GM13976 (cell line): ENCODE measurements at regions not wholly inside any gene's neighbourhood (a gene's known extent, or its start where the extent isn't known, plus 50 kb on each side); places are given as distances from the start of the nearest gene placed in this dataset.
A peak's percentile ranks its signal among the peaks of the same experiment; 100 is the strongest.
"Not testable (repeated sequence)": the region's sequence is repeated elsewhere in the genome, so short reads cannot be mapped to it uniquely, and the experiment has no call there.

Experiments used
- DNase-seq: peaks from one replicate; pipeline ENCODE4 v3.0.0; 2012; ENCODE audit warnings: low spot score
- CTCF ChIP-seq: IDR thresholded peaks from 2 replicates; pipeline ENCODE4 v1.5.1; 2012; ENCODE audit warnings: borderline replicate concordance, mild to moderate bottlenecking; ENCODE audit not compliant: insufficient read depth; ENCODE audit errors: extremely low read depth, missing control alignments, control extremely low read depth
- in situ Hi-C: fragments of 300-500 bp; cut with MboI; formaldehyde crosslinking; loops from one replicate; pipeline ENCODE4 v1.12.0; 2022; ENCODE audit warnings: low sequenced_read_pairs, mixed read lengths, inconsistent platforms; ENCODE audit not compliant: unreplicated experiment

GRCh38 chr18:14460364-14460763 is 83.0 kb downstream of the POTEC start:
- DNase-seq, in situ Hi-C loops: not testable (repeated sequence)

- in situ Hi-C loops, DNase-seq: not testable (repeated sequence)
These were observed 83.6 kb downstream of the POTEC start for GRCh38 chr18:14459826-14460225.

GRCh38 chr18:14458009-14458945 is 85.1 kb downstream of the POTEC start:
- in situ Hi-C loops, DNase-seq: not testable (repeated sequence)
- TF ChIP-seq CTCF: peak; percentile 32

GRCh38 chr18:14450637-14451009 is 92.8 kb downstream of the POTEC start:
- in situ Hi-C loops, DNase-seq: not testable (repeated sequence)

- in situ Hi-C loops, DNase-seq: not testable (repeated sequence)
These were observed 93.3 kb downstream of the POTEC start for GRCh38 chr18:14449995-14450636.

- DNase-seq, in situ Hi-C loops: not testable (repeated sequence)
These were observed 94.3 kb downstream of the POTEC start for GRCh38 chr18:14449062-14449461.

GRCh38 chr18:14447715-14448114 is 95.7 kb downstream of the POTEC start:
- DNase-seq, in situ Hi-C loops: not testable (repeated sequence)

- in situ Hi-C loops, DNase-seq: not testable (repeated sequence)
These were observed 107.9 kb downstream of the POTEC start for GRCh38 chr18:14435460-14435859.

- DNase-seq, in situ Hi-C loops: not testable (repeated sequence)
These were observed 111.0 kb downstream of the POTEC start for GRCh38 chr18:14432371-14432770.

- DNase-seq, in situ Hi-C loops: not testable (repeated sequence)
These were observed 112.3 kb downstream of the POTEC start for GRCh38 chr18:14431031-14431521.

- TF ChIP-seq CTCF: peak; percentile 14
- in situ Hi-C loops, DNase-seq: not testable (repeated sequence)
These were observed 127.6 kb downstream of the POTEC start for GRCh38 chr18:14415806-14416205.

- in situ Hi-C loops, DNase-seq: not testable (repeated sequence)
These were observed 128.0 kb downstream of the POTEC start for GRCh38 chr18:14415399-14415798.

GRCh38 chr18:14395533-14395932 is 147.9 kb downstream of the POTEC start:
- in situ Hi-C loops, DNase-seq: not testable (repeated sequence)

GRCh38 chr18:14393563-14394103 is 149.8 kb downstream of the POTEC start:
- DNase-seq, in situ Hi-C loops: not testable (repeated sequence)

- in situ Hi-C loops, DNase-seq: not testable (repeated sequence)
These were observed 150.8 kb downstream of the POTEC start for GRCh38 chr18:14392604-14393003.

- DNase-seq, in situ Hi-C loops: not testable (repeated sequence)
These were observed 158.4 kb downstream of the POTEC start for GRCh38 chr18:14384961-14385360.
